GM23248 (cell line): ENCODE measurements at regions not wholly inside any gene's neighbourhood (a gene's known extent, or its start where the extent isn't known, plus 50 kb on each side); places are given as distances from the start of the nearest gene placed in this dataset.

ENCODE experiments used
- DNase-seq: peaks from one replicate; pipeline ENCODE4 v3.0.0-alpha.2; 2015
- H2AFZ ChIP-seq: fragments of 200-600 bp; sonication (generic); 2 replicates; pipeline ENCODE4 v1.6.1; 2016; ENCODE audit warnings: antibody characterized with exemption
- H3F3A ChIP-seq: fragments of 200-600 bp; sonication (generic); 2 replicates; pipeline ENCODE4 v1.6.1; 2016; ENCODE audit warnings: mild to moderate bottlenecking, antibody characterized with exemption, mixed run types; ENCODE audit not compliant: insufficient read depth
- H3K27ac ChIP-seq: fragments of 200-600 bp; sonication (generic); 2 replicates; pipeline ENCODE4 v1.5.1; 2016; ENCODE audit warnings: mild to moderate bottlenecking
- H3K27me3 ChIP-seq: fragments of 200-600 bp; sonication (generic); replicated peaks from 2 replicates; pipeline ENCODE4 v1.6.1; 2016; ENCODE audit warnings: mild to moderate bottlenecking; ENCODE audit not compliant: insufficient read depth
- H3K36me3 ChIP-seq: fragments of 200-600 bp; sonication (generic); 2 replicates; pipeline ENCODE4 v1.6.1; 2016; ENCODE audit warnings: low read depth, mild to moderate bottlenecking
- H3K4me1 ChIP-seq: fragments of 200-600 bp; sonication (generic); 2 replicates; pipeline ENCODE4 v1.6.1; 2016; ENCODE audit warnings: mild to moderate bottlenecking; ENCODE audit not compliant: insufficient read depth
- H3K4me2 ChIP-seq: fragments of 200-600 bp; sonication (generic); one replicate; pipeline ENCODE4 v1.6.1; 2016; ENCODE audit warnings: mild to moderate bottlenecking; ENCODE audit not compliant: unreplicated experiment
- H3K4me3 ChIP-seq: fragments of 200-600 bp; sonication (generic); 2 replicates; pipeline ENCODE4 v1.5.1; 2016; ENCODE audit warnings: mild to moderate bottlenecking
- H3K79me2 ChIP-seq: fragments of 200-600 bp; sonication (generic); 2 replicates; pipeline ENCODE4 v1.6.1; 2016; ENCODE audit warnings: mild to moderate bottlenecking; ENCODE audit not compliant: insufficient read depth
- H3K9ac ChIP-seq: fragments of 200-600 bp; sonication (generic); 2 replicates; pipeline ENCODE4 v1.6.1; 2016; ENCODE audit warnings: mild to moderate bottlenecking
- H3K9me2 ChIP-seq: fragments of 200-600 bp; sonication (generic); 2 replicates; pipeline ENCODE4 v1.6.1; 2016; ENCODE audit warnings: mixed run types, mild to moderate bottlenecking, moderate library complexity; ENCODE audit not compliant: insufficient read depth
- H3K9me3 ChIP-seq: fragments of 200-600 bp; sonication (generic); one replicate; pipeline ENCODE4 v1.6.1; 2017; ENCODE audit warnings: low read depth
- H4K20me1 ChIP-seq: fragments of 200-600 bp; sonication (generic); 2 replicates; pipeline ENCODE4 v1.6.0; 2016; ENCODE audit not compliant: insufficient read depth
- EZH2 ChIP-seq: fragments of 200-600 bp; sonication (generic); IDR thresholded peaks from 2 replicates; pipeline ENCODE4 v1.6.1; 2018; ENCODE audit warnings: antibody characterized with exemption, mild to moderate bottlenecking; ENCODE audit not compliant: insufficient read depth, poor library complexity, severe bottlenecking
- EZH2phosphoT487 ChIP-seq: fragments of 200-600 bp; sonication (generic); IDR thresholded peaks from 2 replicates; pipeline ENCODE4 v1.6.1; 2018; ENCODE audit warnings: antibody characterized with exemption, moderate library complexity, mild to moderate bottlenecking, low read depth; ENCODE audit not compliant: insufficient read depth
- WGBS, 2 experiments: methylation state at CpG; one replicate each; pipeline ENCODE4 v1.1.6; 2015 to 2017; ENCODE audit warnings: low lambda C conversion rate in 2 of 2, low coverage in 1 of 2; ENCODE audit errors: missing lambda C conversion rate in 2 of 2; 5-methylcytosine and 5-hydroxymethylcytosine counted together
- in situ Hi-C: fragments of 300-500 bp; cut with MboI; formaldehyde crosslinking; loops from 2 replicates; pipeline ENCODE4 v1.15.0; 2020

- Histone ChIP-seq H3K27me3 (peaks cover 20% of the 10 kb centered on the region; the same call in 1 of the 2 replicates), H3K4me3 (no peak overlapping the region), H4K20me1 (no peaks in the 10 kb centered on the region), H3K4me2 (no peak overlapping the region), H3K36me3 (no peaks in the 10 kb centered on the region), H3K79me2 (no peaks in the 10 kb centered on the region), H3K9ac (no peak overlapping the region), H2AFZ (no peak overlapping the region), H3K27ac (no peak overlapping the region), H3K9me3 (no peaks in the 10 kb centered on the region), H3K4me1 (no peaks in the 10 kb centered on the region), H3K9me2 (no peaks in the 10 kb centered on the region), H3F3A (no peaks in the 10 kb centered on the region)
- no peak for DNase-seq
- no peak for TF ChIP-seq EZH2
- TF ChIP-seq EZH2phosphoT487, result no peak
- in situ Hi-C loops, result no loop called here
- 10 to 15% methylated on average over 2 of the region's 2 CpGs for whole genome bisulfite sequencing, 2 experiments
Measured at GRCh38 chr6:2611092-2611491, 139.6 kb downstream of the MYLK4 start.

GRCh38 chr6:2608503-2608902, 142.2 kb downstream of the MYLK4 start:
- H3F3A ChIP-seq, result no peaks in the 10 kb centered on the region
- H3K27me3 ChIP-seq, result peaks cover 25% of the 10 kb centered on the region
- no peak for TF ChIP-seq EZH2phosphoT487
- TF ChIP-seq EZH2, result no peak
- in situ Hi-C loops, result no loop called here
- no peaks in the 10 kb centered on the region for H3K36me3 ChIP-seq
- no peak for DNase-seq
- no peak overlapping the region for H3K9ac ChIP-seq
- H3K9me2 ChIP-seq, result no peaks in the 10 kb centered on the region
- no peaks in the 10 kb centered on the region for H3K4me1 ChIP-seq
- 20 to 35% methylated on average over 4 of the region's 4 CpGs for WGBS, 2 experiments
- no peaks in the 10 kb centered on the region for H3K9me3 ChIP-seq
- H3K4me3 ChIP-seq, result no peak overlapping the region
- H3K4me2 ChIP-seq, result no peak overlapping the region
- H2AFZ ChIP-seq, result no peak overlapping the region
- H3K79me2 ChIP-seq, result no peaks in the 10 kb centered on the region
- no peaks in the 10 kb centered on the region for H4K20me1 ChIP-seq
- H3K27ac ChIP-seq, result no peak overlapping the region

DNA sequence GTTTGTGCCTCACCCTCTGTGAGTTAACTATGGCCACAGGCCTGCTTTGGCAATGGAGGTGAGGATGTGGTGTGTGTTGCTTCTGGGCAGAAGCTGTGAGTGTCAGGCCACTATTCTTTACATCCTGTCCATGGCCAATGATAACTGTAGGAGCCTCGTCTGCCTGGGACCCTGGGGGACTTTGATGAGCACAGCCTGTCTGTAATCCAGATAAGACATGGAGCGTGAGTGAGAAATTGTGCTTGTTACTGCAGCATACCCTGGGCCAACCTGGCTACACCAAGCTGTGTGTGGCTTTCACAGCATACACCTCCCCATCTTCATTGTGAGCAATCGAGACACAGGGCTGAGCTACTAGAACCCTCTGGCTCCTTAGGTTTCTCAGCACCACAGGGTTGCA, 150.4 kb downstream of the MYLK4 start:
- Histone ChIP-seq H3K36me3 (no peaks in the 10 kb centered on the region), H3K9me2 (no peaks in the 10 kb centered on the region), H3K27me3 (peaks cover 36% of the 10 kb centered on the region), H4K20me1 (no peaks in the 10 kb centered on the region), H3K4me2 (no peak overlapping the region), H3K4me3 (no peak overlapping the region), H3K4me1 (no peaks in the 10 kb centered on the region), H3K9me3 (no peaks in the 10 kb centered on the region), H3K27ac (no peak overlapping the region), H3K79me2 (no peaks in the 10 kb centered on the region), H3F3A (no peaks in the 10 kb centered on the region), H3K9ac (no peak overlapping the region), H2AFZ (no peak overlapping the region)
- no peak for TF ChIP-seq EZH2phosphoT487
- TF ChIP-seq EZH2, result no peak
- 27 to 32% methylated on average over 3 of the region's 3 CpGs for WGBS, 2 experiments
- in situ Hi-C loops, result no loop called here
- DNase-seq, result no peak

DNA sequence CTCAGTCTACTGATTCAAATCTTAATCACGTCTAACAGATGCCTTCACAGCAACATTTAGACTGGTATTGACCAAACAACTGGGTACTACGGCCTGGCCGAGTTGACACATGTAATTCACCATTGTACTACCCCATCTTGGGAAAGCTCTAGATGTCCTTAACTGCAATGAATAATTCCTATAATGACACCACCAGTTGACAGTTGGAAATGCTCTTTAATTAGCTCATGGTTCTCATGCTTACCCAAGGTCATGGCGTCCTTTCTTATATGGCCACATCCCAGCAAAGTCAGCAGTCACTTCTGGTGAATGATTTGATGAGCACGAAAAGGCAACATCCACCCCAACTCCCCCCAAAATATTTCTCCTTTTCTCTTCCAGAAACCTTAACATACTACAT, 150.9 kb downstream of the MYLK4 start:
- H3K4me2 ChIP-seq, result no peak overlapping the region
- no peaks in the 10 kb centered on the region for H3F3A ChIP-seq
- H2AFZ ChIP-seq, result no peak overlapping the region
- no peaks in the 10 kb centered on the region for H4K20me1 ChIP-seq
- no peaks in the 10 kb centered on the region for H3K79me2 ChIP-seq
- WGBS, 2 experiments, result 48% methylated on average over 5 of the region's 5 CpGs
- no peak for DNase-seq
- in situ Hi-C loops, result no loop called here
- H3K9me3 ChIP-seq, result no peaks in the 10 kb centered on the region
- no peak overlapping the region for H3K4me3 ChIP-seq
- H3K4me1 ChIP-seq, result no peaks in the 10 kb centered on the region
- H3K27ac ChIP-seq, result no peak overlapping the region
- no peak for TF ChIP-seq EZH2phosphoT487
- H3K9ac ChIP-seq, result no peak overlapping the region
- H3K27me3 ChIP-seq, result peaks cover 36% of the 10 kb centered on the region
- no peaks in the 10 kb centered on the region for H3K36me3 ChIP-seq
- no peaks in the 10 kb centered on the region for H3K9me2 ChIP-seq

DNA sequence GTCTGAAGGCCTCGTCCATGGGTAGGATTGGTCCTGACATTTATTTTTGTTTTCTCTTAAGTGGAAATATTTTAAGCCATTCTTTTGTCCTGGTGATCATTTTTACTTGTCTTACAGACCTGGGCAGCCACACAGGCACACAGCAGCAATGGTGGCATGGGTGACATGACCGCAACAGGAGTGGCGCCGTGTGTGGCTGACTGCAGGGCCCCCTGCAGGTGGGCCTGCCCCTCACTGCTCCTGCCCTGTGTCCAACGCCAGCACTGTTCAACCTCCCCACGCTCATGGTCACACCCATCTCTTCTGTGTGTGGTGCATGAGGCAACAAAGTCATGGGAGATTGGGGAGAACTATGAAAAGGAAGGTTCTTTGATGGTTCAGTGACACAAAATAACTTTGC, 151.9 kb downstream of the MYLK4 start:
- Histone ChIP-seq H3K4me2 (no peak overlapping the region), H3K4me1 (no peaks in the 10 kb centered on the region), H3K9ac (no peak overlapping the region), H3K27me3 (peaks cover 32% of the 10 kb centered on the region), H3K27ac (no peak overlapping the region), H4K20me1 (no peaks in the 10 kb centered on the region), H3K79me2 (no peaks in the 10 kb centered on the region), H3F3A (no peaks in the 10 kb centered on the region), H2AFZ (no peak overlapping the region), H3K36me3 (no peaks in the 10 kb centered on the region), H3K9me3 (no peaks in the 10 kb centered on the region), H3K4me3 (no peak overlapping the region), H3K9me2 (no peaks in the 10 kb centered on the region)
- TF ChIP-seq EZH2, result no peak
- no peak for TF ChIP-seq EZH2phosphoT487
- no peak for DNase-seq
- in situ Hi-C loops, result no loop called here
- 50 to 54% methylated on average over 6 of the region's 6 CpGs for WGBS, 2 experiments
